Prostate gland (tissue), 2 donors: ENCODE measurements at regions not wholly inside any gene's neighbourhood (a gene's known extent, or its start where the extent isn't known, plus 50 kb on each side); places are given as distances from the start of the nearest gene placed in this dataset.

Experiments used
- CTCF ChIP-seq, 4 experiments: fragments of 200-600 bp in 2 of 4; fragments of 450-650 bp in 2 of 4; sonication (generic) in 2 of 4; IDR thresholded peaks; 1 replicate in 3 of 4; 2 replicates in 1 of 4; pipeline ENCODE4 v1.5.1; 2016 to 2019; ENCODE audit warnings: antibody characterized with exemption in 4 of 4, mild to moderate bottlenecking in 2 of 4, moderate library complexity in 2 of 4
- POLR2AphosphoS5 ChIP-seq: sonication (generic); formaldehyde crosslinking; IDR thresholded peaks from one replicate; pipeline ENCODE4 v1.6.1; 2017; ENCODE audit warnings: antibody characterized with exemption

- TF ChIP-seq CTCF (IDR thresholded peaks at IDR 0.05) (no peak), POLR2AphosphoS5 (no peak)
Observed at GRCh38 chr18:28984731-28985130, 807.8 kb upstream of the CDH2 start.
